ENCODE measurements at regions not wholly inside any gene's neighbourhood (a gene's known extent, or its start where the extent isn't known, plus 50 kb on each side); places are given as distances from the start of the nearest gene placed in this dataset.

DNA sequence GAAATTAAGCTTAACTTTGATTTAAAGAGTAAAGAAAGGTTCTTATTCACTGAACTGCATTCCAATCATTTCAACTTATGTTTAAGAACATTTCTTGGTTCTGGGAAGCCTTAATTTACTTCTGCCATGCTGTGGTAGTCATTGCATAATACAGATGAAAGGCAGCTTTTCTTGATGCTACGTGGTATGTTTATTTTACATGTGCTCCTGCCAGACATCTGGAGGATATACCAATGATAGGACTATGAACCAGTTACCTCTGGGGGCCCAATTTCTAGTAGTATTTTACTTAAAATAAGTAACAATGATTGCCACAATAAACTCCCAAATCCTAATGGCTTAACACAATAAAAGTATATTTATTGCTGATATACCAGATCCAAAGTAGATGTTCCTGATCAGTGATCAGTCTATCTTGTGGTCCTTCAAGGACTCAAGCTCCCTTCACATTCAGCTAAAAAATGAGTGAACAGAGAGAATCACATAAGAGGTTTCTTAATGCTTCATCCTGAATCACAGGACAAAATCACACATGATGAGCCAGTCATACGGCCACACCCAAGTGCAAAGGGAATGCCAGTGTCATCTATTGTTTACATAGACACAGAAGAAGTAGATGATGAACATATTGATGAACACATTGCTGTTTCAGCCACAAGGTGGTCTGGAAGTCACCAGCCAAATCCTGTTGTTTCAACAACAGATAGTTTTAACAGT, 56.5 kb upstream of the CCN2 start:
- no peak for DNase-seq (ENCODE audit: insufficient read length, low spot score)
- no peak for TF ChIP-seq POU2F2 (IDR thresholded peaks at IDR 0.05; ENCODE audit: low read depth, low read length)
- no peak for TF ChIP-seq POLR2AphosphoS5 (IDR thresholded peaks at IDR 0.05; ENCODE audit: low read depth, low read length)
- TF ChIP-seq PAX5 (IDR thresholded peaks at IDR 0.05; ENCODE audit: insufficient read depth, low read length, severe bottlenecking), result no peak
- no peak for TF ChIP-seq TAF1 (IDR thresholded peaks at IDR 0.05; ENCODE audit: low read depth, low read length)
- TF ChIP-seq POLR2A (IDR thresholded peaks at IDR 0.05; ENCODE audit: low read depth, low read length), result no peak
- no peak for FAIRE-seq

DNA sequence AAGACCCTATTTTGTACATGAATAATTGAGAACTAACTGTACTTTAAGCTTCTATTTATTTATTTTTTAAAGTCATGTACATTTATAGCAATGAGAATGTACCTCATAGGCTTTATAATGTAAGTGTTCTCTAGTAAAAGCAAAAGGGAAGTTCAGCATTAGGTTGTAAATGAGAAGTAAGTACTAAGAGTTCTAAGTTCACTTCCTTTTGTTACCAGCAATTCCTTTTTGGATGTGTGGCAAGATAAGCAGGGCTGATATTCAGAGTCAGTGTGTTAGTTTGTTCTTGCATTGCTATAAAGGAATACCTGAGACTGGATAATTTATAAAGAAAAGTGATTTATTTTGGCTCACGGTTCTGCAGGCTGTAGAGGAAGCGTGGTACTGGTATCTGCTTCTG, 54.0 kb upstream of the CCN2 start:
- DNase-seq (ENCODE audit: insufficient read length, low spot score) (no peak), FAIRE-seq (no peak)
- TF ChIP-seq PAX5 (IDR thresholded peaks at IDR 0.05; ENCODE audit: insufficient read depth, low read length, severe bottlenecking), result no peak
- TF ChIP-seq TAF1 (IDR thresholded peaks at IDR 0.05; ENCODE audit: low read depth, low read length), result no peak
- no peak for TF ChIP-seq POLR2AphosphoS5 (IDR thresholded peaks at IDR 0.05; ENCODE audit: low read depth, low read length)
- no peak for TF ChIP-seq POU2F2 (IDR thresholded peaks at IDR 0.05; ENCODE audit: low read depth, low read length)
- no peak for TF ChIP-seq SPI1 (IDR thresholded peaks at IDR 0.05; ENCODE audit: low read depth, low read length)

- DNase-seq (ENCODE audit: insufficient read length, low spot score) (no peak), FAIRE-seq (no peak)
- TF ChIP-seq SPI1 (IDR thresholded peaks at IDR 0.05; ENCODE audit: low read depth, low read length), result no peak
- no peak for TF ChIP-seq POLR2AphosphoS5 (IDR thresholded peaks at IDR 0.05; ENCODE audit: low read depth, low read length)
- TF ChIP-seq POU2F2 (IDR thresholded peaks at IDR 0.05; ENCODE audit: low read depth, low read length), result no peak
- TF ChIP-seq TAF1 (IDR thresholded peaks at IDR 0.05; ENCODE audit: low read depth, low read length), result no peak
- no peak for TF ChIP-seq POLR2A (IDR thresholded peaks at IDR 0.05; ENCODE audit: low read depth, low read length)
- no peak for TF ChIP-seq PAX5 (IDR thresholded peaks at IDR 0.05; ENCODE audit: insufficient read depth, low read length, severe bottlenecking)
These were observed 53.5 kb upstream of the CCN2 start for GRCh38 chr6:132004668-132005067.

DNA sequence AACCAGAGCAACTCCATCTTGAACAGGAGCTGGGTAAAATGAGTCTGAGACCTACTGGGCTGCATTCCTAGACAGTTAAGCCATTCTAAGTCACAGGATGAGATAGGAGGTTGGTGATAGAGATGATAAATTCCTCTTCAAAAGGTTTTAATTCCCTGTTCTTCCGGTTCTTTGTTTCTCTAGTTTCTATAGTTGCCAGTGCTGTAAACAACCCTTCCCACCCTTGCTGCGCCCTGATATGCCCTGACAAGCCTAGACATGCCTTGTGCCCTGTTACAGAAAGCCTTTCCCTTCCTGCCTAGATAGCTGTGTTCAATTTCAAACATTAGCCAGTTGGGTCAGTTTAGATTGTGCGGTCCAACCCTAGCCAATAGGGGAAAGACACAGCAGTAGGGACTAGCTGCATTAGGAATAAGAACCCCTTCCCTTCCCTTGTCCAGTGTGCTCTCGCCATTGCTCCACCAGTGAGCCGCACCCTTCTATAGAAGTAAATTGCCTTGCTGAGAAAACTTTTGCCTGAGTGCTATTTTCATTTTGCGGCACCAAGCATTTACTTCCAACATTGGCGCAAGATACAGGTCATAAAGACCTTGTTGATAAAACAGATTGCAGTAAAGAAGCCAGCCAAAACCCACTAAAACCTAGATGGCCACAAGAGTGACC, 52.5 kb upstream of the CCN2 start:
- FAIRE-seq, result no peak
- no peak for DNase-seq (ENCODE audit: insufficient read length, low spot score)
- TF ChIP-seq POLR2A (IDR thresholded peaks at IDR 0.05; ENCODE audit: low read depth, low read length) (no peak), SPI1 (IDR thresholded peaks at IDR 0.05; ENCODE audit: low read depth, low read length) (no peak), TAF1 (IDR thresholded peaks at IDR 0.05; ENCODE audit: low read depth, low read length) (no peak), POLR2AphosphoS5 (IDR thresholded peaks at IDR 0.05; ENCODE audit: low read depth, low read length) (no peak), PAX5 (IDR thresholded peaks at IDR 0.05; ENCODE audit: insufficient read depth, low read length, severe bottlenecking) (no peak), POU2F2 (IDR thresholded peaks at IDR 0.05; ENCODE audit: low read depth, low read length) (no peak)
